Coronary artery (tissue), 2 donors: ENCODE measurements at regions not wholly inside any gene's neighbourhood (a gene's known extent, or its start where the extent isn't known, plus 50 kb on each side); places are given as distances from the start of the nearest gene placed in this dataset.
"Not testable (repeated sequence)": the region's sequence is repeated elsewhere in the genome, so short reads cannot be mapped to it uniquely, and the experiment has no call there.

Source experiments
- DNase-seq: peaks from one replicate; pipeline ENCODE4 v3.0.0-alpha.2; 2017; ENCODE audit warnings: low spot score
- H3K27ac ChIP-seq, 2 donors: fragments of 200-600 bp; sonication (generic); one replicate each; pipeline ENCODE4 v1.5.1; 2016 to 2019
- H3K4me3 ChIP-seq: fragments of 200-600 bp; sonication (generic); 2 replicates; pipeline ENCODE4 v1.5.1; 2016; ENCODE audit warnings: mild to moderate bottlenecking, moderate library complexity
- TF ChIP-seq, protein P1 (sequence below): fragments of 200-600 bp; sonication (generic); IDR thresholded peaks from one replicate; pipeline ENCODE4 v1.5.1; 2019; ENCODE audit warnings: antibody characterized with exemption

DNA sequence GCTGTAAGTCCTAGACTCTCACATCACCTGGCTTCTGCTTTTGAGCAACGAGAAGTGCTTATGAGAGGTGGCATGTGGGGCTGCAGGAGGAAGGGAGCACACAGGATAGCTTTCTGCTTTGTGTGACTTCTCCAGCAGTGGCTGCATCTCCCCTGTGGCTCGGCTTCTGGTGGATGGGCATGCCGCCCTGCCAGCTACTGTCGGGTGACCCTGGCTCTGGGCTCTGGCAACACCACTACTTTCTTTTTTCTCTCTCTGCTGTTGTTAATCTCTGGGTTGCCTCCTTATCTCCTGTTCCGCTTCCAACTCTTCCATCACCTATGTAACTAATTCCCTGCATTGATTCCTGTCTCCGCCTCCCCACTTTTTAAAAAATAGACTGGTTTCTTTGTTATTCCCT is 209.1 kb upstream of the DAAM1 start:
- Histone ChIP-seq H3K27ac (no peak overlapping the region), H3K4me3 (no peak overlapping the region)
- DNase-seq: no peak
- TF ChIP-seq, protein P1, sequence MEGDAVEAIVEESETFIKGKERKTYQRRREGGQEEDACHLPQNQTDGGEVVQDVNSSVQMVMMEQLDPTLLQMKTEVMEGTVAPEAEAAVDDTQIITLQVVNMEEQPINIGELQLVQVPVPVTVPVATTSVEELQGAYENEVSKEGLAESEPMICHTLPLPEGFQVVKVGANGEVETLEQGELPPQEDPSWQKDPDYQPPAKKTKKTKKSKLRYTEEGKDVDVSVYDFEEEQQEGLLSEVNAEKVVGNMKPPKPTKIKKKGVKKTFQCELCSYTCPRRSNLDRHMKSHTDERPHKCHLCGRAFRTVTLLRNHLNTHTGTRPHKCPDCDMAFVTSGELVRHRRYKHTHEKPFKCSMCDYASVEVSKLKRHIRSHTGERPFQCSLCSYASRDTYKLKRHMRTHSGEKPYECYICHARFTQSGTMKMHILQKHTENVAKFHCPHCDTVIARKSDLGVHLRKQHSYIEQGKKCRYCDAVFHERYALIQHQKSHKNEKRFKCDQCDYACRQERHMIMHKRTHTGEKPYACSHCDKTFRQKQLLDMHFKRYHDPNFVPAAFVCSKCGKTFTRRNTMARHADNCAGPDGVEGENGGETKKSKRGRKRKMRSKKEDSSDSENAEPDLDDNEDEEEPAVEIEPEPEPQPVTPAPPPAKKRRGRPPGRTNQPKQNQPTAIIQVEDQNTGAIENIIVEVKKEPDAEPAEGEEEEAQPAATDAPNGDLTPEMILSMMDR: no peak

DNA sequence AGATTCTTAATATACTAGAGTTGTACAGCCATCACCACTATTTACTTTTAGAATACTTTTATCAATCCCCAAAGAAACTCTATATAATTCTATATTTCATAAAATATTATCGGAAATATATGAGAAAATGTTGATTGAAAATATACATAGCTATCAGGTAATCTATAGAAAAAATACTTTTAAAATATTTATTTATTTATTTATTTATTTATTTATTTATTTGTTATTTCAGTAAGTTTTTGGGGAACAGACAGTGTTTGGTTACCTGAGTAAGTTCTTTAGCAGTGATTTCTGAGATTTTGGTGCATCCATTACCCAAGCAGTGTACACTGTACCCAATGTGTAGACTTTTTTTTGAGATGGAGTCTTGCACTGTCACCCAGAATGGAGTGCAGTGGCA is 206.6 kb upstream of the DAAM1 start:
- no peak for DNase-seq
- H3K27ac ChIP-seq: no peak overlapping the region
- no peak overlapping the region for H3K4me3 ChIP-seq
- TF ChIP-seq, protein P1: no peak

DNA sequence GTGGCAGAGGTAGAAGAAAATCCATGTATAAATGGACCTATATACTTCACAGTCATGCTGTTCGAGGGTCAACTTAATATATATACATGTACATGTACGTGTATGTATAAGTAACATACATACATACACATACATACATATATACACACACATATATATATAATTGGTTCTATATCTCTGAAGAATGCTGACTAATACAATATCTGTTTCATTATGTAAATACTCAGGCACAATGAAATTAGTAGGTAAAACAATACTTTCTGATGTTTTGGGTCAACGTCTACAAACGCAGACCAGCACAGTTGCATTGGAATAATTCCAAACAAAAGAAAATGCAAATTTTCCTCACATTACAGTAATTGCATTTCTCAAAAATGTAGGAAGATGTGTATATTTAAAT is 202.7 kb upstream of the DAAM1 start:
- DNase-seq: no peak
- Histone ChIP-seq H3K4me3 (no peak overlapping the region), H3K27ac (no peak overlapping the region)
- TF ChIP-seq, protein P1: no peak

DNA sequence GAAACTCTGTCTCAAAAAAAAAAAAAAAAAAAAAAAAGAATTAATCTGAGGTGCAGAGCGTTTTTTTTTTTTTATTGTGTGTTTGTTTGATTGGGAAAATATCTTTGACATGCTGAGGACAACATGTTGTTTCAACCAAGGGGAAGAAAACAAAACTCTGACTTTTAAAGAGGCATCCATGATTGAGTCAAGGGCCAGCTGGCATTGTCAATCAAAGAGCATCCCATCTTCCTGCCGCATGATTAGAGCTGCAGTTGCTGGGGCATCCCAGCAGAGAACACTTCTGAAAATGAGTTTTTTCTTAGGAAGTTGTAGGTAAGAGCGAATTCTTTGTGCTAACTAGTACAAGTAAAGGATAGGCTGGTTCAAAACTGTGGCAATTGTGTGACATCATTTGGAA is 200.9 kb upstream of the DAAM1 start:
- no peak overlapping the region for H3K4me3 ChIP-seq
- no peak for DNase-seq
- no peak overlapping the region for H3K27ac ChIP-seq
- TF ChIP-seq, protein P1: no peak

DNA sequence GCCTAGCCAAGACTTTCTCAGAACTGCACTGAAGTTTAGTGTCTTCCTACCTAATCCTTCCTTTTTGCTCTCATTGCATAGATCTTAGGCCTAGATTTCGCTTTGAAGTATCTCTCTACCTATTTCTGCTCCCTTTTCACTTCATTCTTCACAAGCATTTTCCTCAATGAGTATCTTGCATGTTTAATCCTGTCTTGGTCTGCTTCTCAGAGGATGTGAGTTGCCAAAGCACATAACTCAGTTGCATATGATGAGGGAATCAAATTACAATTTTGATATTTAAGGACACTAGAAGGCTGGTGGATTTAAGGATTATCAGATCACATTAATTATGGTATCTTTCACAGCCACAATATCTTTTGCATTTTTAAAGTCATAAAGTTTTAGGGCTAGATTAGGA is 195.5 kb upstream of the DAAM1 start:
- Histone ChIP-seq H3K4me3 (no peak overlapping the region), H3K27ac (no peak overlapping the region)
- TF ChIP-seq, protein P1: no peak
- DNase-seq: no peak

DNA sequence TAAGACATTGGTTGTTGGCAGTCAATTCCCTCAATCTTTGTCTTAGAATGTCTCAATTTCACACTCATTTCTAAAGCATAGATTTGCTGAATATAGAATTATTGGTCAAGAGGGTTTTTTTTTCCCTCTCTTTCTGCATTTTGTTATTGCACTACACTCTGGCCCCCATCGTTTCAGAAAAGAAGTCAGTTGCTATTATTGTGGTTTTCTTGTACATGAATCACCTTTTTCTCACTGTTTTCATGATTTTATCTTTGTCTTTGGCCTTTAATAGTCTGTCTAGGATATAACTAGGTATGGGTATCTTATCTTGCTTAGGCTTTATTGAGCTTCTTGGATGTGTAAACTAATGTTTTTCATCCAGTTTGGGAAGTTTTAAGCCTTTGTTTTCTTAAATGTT is 194.3 kb upstream of the DAAM1 start:
- H3K4me3 ChIP-seq: no peak overlapping the region
- no peak overlapping the region for H3K27ac ChIP-seq
- DNase-seq: no peak
- TF ChIP-seq, protein P1: no peak

DNA sequence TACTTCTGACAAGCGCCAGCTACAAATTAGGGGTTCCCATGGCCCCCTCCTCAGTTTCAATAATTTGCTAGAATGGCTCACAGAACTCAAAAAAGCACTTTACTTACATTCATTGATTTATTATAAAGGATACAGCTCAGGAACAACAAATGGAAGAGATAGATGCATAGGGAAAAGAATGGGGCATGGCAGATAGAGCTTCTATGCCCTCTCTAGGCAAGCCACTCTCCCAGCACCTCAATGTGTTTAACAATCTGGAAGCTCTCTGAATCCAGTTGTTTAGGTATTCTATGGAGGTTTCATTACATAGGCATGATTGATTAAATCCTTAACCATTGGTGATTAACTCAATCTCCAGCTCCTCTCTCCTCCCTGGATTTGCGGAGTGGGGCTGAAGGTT is 184.5 kb upstream of the DAAM1 start:
- TF ChIP-seq, protein P1: no peak
- H3K4me3 ChIP-seq: no peak overlapping the region
- DNase-seq: no peak
- H3K27ac ChIP-seq: no peak overlapping the region

DNA sequence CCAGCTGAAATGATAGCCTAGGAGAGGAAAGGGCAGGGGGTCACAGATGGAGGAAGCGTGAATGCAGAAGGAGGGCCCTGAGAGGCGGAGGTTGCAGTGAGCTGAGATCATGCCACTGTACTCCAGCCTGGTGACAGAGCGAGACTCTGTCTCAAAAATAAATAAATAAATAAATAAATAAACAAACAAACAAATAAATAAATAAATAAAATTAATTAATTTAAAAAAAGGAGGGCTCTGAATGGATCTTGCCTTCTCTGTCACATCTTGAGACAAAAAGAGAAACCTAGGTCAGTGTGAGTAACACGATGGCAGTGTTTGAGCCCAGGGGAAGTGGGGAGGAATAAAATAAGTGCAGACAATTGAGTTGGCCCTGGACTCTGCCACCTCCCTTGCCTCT is 182.3 kb upstream of the DAAM1 start:
- DNase-seq, H3K27ac ChIP-seq, H3K4me3 ChIP-seq: not testable (repeated sequence)
